GM12878 (cell line): ENCODE measurements at regions not wholly inside any gene's neighbourhood (a gene's known extent, or its start where the extent isn't known, plus 50 kb on each side); places are given as distances from the start of the nearest gene placed in this dataset.

ENCODE experiments used
- ATAC-seq: fragments of 200-7000 bp; cut with Tn5 transposase; 3 replicates; pipeline ENCODE4 v1.9.1; 2020; ENCODE audit warnings: mild to moderate bottlenecking, moderate library complexity
- BruUV-seq: library from RNA; stranded (reverse); fragments of 400-500 nt; replicated peaks from 2 replicates; lab custom pipeline; 2021; lab: Mats Ljungman, UMichigan
- CTCF ChIA-PET: fragments of 300-600 bp; sonication (Branson Sonifier 250); formaldehyde crosslinking; extraction: SDS; loops from one replicate; lab custom pipeline; 2021; ENCODE audit warnings: inconsistent platforms; lab: Yijun Ruan, JAX
- POLR2A ChIA-PET: fragments of 350-600 bp; formaldehyde crosslinking; extraction: SDS; loops from one replicate; lab custom pipeline; 2021; ENCODE audit warnings: inconsistent platforms; lab: Charles Lee
- RAD21 ChIA-PET: fragments of 300-600 bp; sonication (Branson Sonifier 250); formaldehyde crosslinking; loops from one replicate; lab custom pipeline; 2023; ENCODE audit warnings: antibody characterized with exemption; ENCODE audit not compliant: unreplicated experiment; lab: Charles Lee
- SMC1A ChIA-PET: fragments of 300-600 bp; sonication (Branson Sonifier 250); formaldehyde crosslinking; loops from one replicate; lab custom pipeline; 2023; ENCODE audit not compliant: unreplicated experiment, uncharacterized antibody; lab: Charles Lee
- DNase-seq: peaks from one replicate; pipeline ENCODE4 v3.0.0-alpha.2; 2011; ENCODE audit warnings: low read depth, low spot score
- FAIRE-seq: peaks from 3 replicates; lab custom pipeline; 2011; peaks lifted over from hg19 to GRCh38; lab: Jason Lieb, UNC
- H2AFZ ChIP-seq: 2 replicates; pipeline ENCODE4 v1.6.0; 2011; ENCODE audit warnings: low read depth, low read length, control low read depth; ENCODE audit not compliant: control insufficient read depth
- H3K27ac ChIP-seq: 2 replicates; pipeline ENCODE4 v1.5.1; 2011; ENCODE audit warnings: control low read depth; ENCODE audit not compliant: control insufficient read depth, insufficient read depth
- H3K27me3 ChIP-seq, 2 experiments: replicated peaks in 1 of 2; 2 replicates each; pipeline versions ENCODE4 v1.6.0 to v1.6.1; 2011; ENCODE audit warnings: low read length in 1 of 2; ENCODE audit not compliant: control insufficient read depth in 2 of 2, insufficient read depth in 2 of 2
- H3K36me3 ChIP-seq, 2 experiments: 2 replicates each; pipeline ENCODE4 v1.5.1; 2011; ENCODE audit warnings: low read length in 1 of 2; ENCODE audit not compliant: control insufficient read depth in 2 of 2, insufficient read depth in 2 of 2
- H3K4me1 ChIP-seq: 2 replicates; pipeline ENCODE4 v1.6.1; 2011; ENCODE audit warnings: mild to moderate bottlenecking, low read length, moderate library complexity, mixed read lengths; ENCODE audit not compliant: control insufficient read depth, insufficient read depth
- H3K4me2 ChIP-seq: 2 replicates; pipeline ENCODE4 v1.6.0; 2011; ENCODE audit warnings: control low read depth; ENCODE audit not compliant: control insufficient read depth, insufficient read depth
- H3K4me3 ChIP-seq: fragments of 200-600 bp; sonication (generic); 2 replicates; pipeline ENCODE4 v1.5.1; 2016
- H3K79me2 ChIP-seq: 2 replicates; pipeline ENCODE4 v1.6.0; 2011; ENCODE audit warnings: low read length; ENCODE audit not compliant: control insufficient read depth, insufficient read depth
- H3K9ac ChIP-seq: 2 replicates; pipeline ENCODE4 v1.8.0; 2011; ENCODE audit warnings: low read length, control low read depth, mixed read lengths; ENCODE audit not compliant: control insufficient read depth, insufficient read depth
- H3K9me3 ChIP-seq: replicated peaks from 3 replicates; pipeline ENCODE4 v1.5.1; 2011; ENCODE audit warnings: mild to moderate bottlenecking, low read length; ENCODE audit not compliant: control insufficient read depth, insufficient read depth
- H4K20me1 ChIP-seq: 2 replicates; pipeline ENCODE4 v1.6.0; 2011; ENCODE audit not compliant: control insufficient read depth, insufficient read depth
- CBX3 ChIP-seq: fragments of 200-600 bp; sonication (generic); IDR thresholded peaks from 2 replicates; pipeline ENCODE4 v1.6.1; 2016; ENCODE audit warnings: low read depth, borderline replicate concordance
- CBX5 ChIP-seq: sonication (generic); IDR thresholded peaks from 2 replicates; pipeline ENCODE4 v1.6.1; 2016; ENCODE audit warnings: low read depth, moderate library complexity, mild to moderate bottlenecking, inconsistent platforms
- DPF2 ChIP-seq: fragments of 450-650 bp; IDR thresholded peaks from 2 replicates; pipeline ENCODE4 v1.6.1; 2017; ENCODE audit warnings: mild to moderate bottlenecking
- ESRRA ChIP-seq: IDR thresholded peaks from 2 replicates; pipeline ENCODE4 v1.6.1; 2012; ENCODE audit warnings: mild to moderate bottlenecking, low read length, improper control_type of control experiment
- ETV6 ChIP-seq, 2 experiments: fragments of 450-650 bp in 1 of 2; IDR thresholded peaks in 1 of 2; conservative IDR thresholded peaks in 1 of 2; 2 replicates each; pipeline ENCODE4 v1.6.1; 2014; ENCODE audit warnings: antibody characterized with exemption in 1 of 2, borderline replicate concordance in 1 of 2, low read depth in 1 of 2, mild to moderate bottlenecking in 1 of 2, moderate library complexity in 1 of 2
- EZH2 ChIP-seq: IDR thresholded peaks from 2 replicates; pipeline ENCODE4 v1.6.1; 2012; ENCODE audit warnings: low read depth, mild to moderate bottlenecking, control low read depth, inconsistent platforms, low read length, borderline replicate concordance; ENCODE audit not compliant: control insufficient read depth
- FOXM1 ChIP-seq: IDR thresholded peaks from 2 replicates; pipeline ENCODE4 v1.6.1; 2012; ENCODE audit warnings: low read depth, mild to moderate bottlenecking, inconsistent platforms, low read length, moderate library complexity
- HDAC6 ChIP-seq: fragments of 200-600 bp; sonication (generic); IDR thresholded peaks from one replicate; pipeline ENCODE4 v1.8.0; 2017; ENCODE audit warnings: antibody characterized with exemption; ENCODE audit not compliant: unreplicated experiment
- IRF5 ChIP-seq: fragments of 450-650 bp; IDR thresholded peaks from 2 replicates; pipeline ENCODE4 v1.6.1; 2017; ENCODE audit warnings: borderline replicate concordance
- KDM1A ChIP-seq: fragments of 200-600 bp; sonication (generic); IDR thresholded peaks from 2 replicates; pipeline ENCODE4 v1.6.1; 2016; ENCODE audit warnings: borderline replicate concordance
- NFIC ChIP-seq: IDR thresholded peaks from 2 replicates; pipeline ENCODE4 v1.6.1; 2012; ENCODE audit warnings: low read depth, mild to moderate bottlenecking, inconsistent platforms, low read length, moderate library complexity
- SMARCA5 ChIP-seq: fragments of 450-650 bp; IDR thresholded peaks from 2 replicates; pipeline ENCODE4 v1.6.1; 2017; ENCODE audit warnings: mild to moderate bottlenecking
- SREBF2 ChIP-seq: IDR thresholded peaks from 2 replicates; pipeline ENCODE4 v1.6.1; 2012; ENCODE audit warnings: mild to moderate bottlenecking, low read length
- SUZ12 ChIP-seq: fragments of 200-600 bp; sonication (generic); IDR thresholded peaks from one replicate; pipeline ENCODE4 v1.6.1; 2018; ENCODE audit warnings: antibody characterized with exemption, mild to moderate bottlenecking; ENCODE audit not compliant: unreplicated experiment
- WGBS: methylation state at CpG from one replicate; pipeline ENCODE4 v1.1.6; 2016; ENCODE audit warnings: low lambda C conversion rate; ENCODE audit not compliant: insufficient replicate concordance, insufficient coverage; ENCODE audit errors: missing lambda C conversion rate; 5-methylcytosine and 5-hydroxymethylcytosine counted together
- in situ Hi-C: fragments of 300-500 bp; cut with MboI; formaldehyde crosslinking; loops from 9 replicates; pipeline ENCODE4 v1.14.3; 2018; ENCODE audit warnings: mixed read lengths
- intact Hi-C: fragments of 100-400 bp; cut with micrococcal nuclease; formaldehyde crosslinking; loops from one replicate; pipeline ENCODE4 v1.14.2; 2022; ENCODE audit not compliant: unreplicated experiment

GRCh38 chr11:15585602-15586331, 471.0 kb downstream of the INSC start:
- ChIA-PET CTCF (no interaction called here), POLR2A (no interaction called here), SMC1A (interaction anchor here (0.7 to 1.2 kb wide), 2 partner anchors 9 to 22 kb away, joined by 3 to 5 read pairs; no protein-coding TSS in a partner anchor), RAD21 (interaction anchor here (0.6 to 0.7 kb wide), 2 partner anchors 20 to 232 kb away, joined by 3 to 4 read pairs; no protein-coding TSS in a partner anchor)
- Histone ChIP-seq H3K9me3 (no peaks in the 10 kb centered on the region), H2AFZ (no peak overlapping the region), H3K36me3 (no peaks in the 10 kb centered on the region), H3K27ac (no peak overlapping the region), H3K4me3 (no peak overlapping the region), H3K4me2 (no peak overlapping the region), H3K4me1 (no peaks in the 10 kb centered on the region), H3K9ac (no peak overlapping the region), H3K27me3 (no peaks in the 10 kb centered on the region; a peak in 1 of 4 replicates), H3K79me2 (no peaks in the 10 kb centered on the region), H4K20me1 (no peaks in the 10 kb centered on the region)
- TF ChIP-seq CBX5 (no peak), HDAC6 (no peak), CBX3 (no peak), FOXM1 (no peak), ESRRA (no peak), SUZ12 (no peak), SMARCA5 (no peak), EZH2 (no peak), IRF5 (no peak), NFIC (no peak), SREBF2 (no peak), KDM1A (no peak), DPF2 (no peak), ETV6 (conservative IDR thresholded peaks at IDR 0.05 in 1 of 2, IDR thresholded peaks at IDR 0.05 in 1 of 2; ENCODE audit: borderline replicate concordance in 1 of 2, low read depth in 1 of 2) (no peak)
- no TSS peak for BruUV-seq
- WGBS = 0% methylated on average over 4 of the region's 4 CpGs
- intact Hi-C loops (no loop called here), in situ Hi-C loops (no loop called here)
- DNase-seq = no peak
- FAIRE-seq = no peak
- ATAC-seq = no peak
